Activated T-helper 1 cell treated with anti-CD3 and anti-CD28 coated beads, Interleukin-2, amount 50 U/mL, for 16 hours (primary cell): ENCODE measurements at regions not wholly inside any gene's neighbourhood (a gene's known extent, or its start where the extent isn't known, plus 50 kb on each side); places are given as distances from the start of the nearest gene placed in this dataset.

Experiments used
- DNase-seq, 2 donors: peaks; one replicate each; pipeline ENCODE4 v3.0.0-alpha.2; 2020; ENCODE audit warnings: low read depth in 1 of 2, low spot score in 1 of 2

DNA sequence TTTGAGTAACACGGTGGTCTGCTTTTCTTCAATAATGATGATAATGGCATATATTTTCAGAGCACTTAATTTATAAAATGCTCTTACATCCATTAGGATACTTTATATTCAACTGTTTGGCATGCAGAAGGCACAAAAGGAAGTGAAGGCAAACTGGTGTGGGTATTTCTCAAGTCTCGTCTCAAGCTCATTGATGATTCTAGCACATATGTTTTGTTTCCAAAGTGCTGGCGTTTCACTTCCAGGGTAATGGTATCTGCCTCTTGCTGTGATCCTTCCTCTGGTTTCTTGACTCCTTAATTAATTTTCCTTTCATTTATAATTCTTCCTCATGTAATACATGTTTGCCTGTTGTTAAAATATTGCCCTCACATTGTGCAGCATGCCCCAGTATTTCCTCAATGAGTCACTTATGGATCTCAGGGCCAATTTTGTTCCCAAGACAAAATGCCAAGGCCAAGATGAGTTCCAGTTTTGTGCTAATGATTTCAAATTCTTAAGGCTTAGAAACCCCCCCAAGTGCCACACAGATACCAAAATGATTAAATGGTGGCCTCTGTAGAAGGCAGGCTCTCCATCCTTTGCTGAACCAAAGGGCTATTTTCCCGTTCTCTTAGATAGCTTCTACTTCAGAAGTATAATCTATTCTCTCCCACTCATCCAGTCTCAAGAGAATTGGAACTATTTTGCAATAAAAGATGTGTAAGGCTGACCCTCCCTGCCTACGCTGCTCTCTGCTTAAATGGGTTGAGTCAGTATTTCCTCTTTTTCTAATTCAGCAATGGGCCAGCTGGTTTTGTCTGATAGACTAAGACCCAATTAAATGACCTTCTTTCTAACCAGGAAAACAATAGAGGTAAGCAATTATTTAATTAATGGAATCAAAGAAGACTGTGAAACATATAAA is 171.2 kb downstream of the ZNF365 start:
- DNase-seq: no peak

DNA sequence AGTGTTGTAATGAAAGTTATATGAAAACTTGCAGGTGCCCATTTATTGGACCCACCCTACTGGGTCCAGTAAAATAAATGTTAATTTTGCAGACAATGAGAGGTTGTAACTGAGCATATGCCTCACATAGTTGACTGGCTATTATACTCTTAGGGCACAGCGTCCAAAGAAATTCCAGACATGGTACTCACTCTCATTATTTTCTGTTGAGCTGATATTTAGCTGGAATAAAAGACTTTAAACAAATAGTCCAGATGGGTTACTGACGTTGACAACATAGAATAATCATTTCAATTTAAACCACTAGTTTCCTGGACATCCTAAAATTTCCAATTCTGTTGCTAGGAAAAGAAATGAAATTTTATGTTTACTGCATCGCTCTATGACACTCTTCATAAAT is 174.5 kb downstream of the ZNF365 start:
- no peak for DNase-seq

DNA sequence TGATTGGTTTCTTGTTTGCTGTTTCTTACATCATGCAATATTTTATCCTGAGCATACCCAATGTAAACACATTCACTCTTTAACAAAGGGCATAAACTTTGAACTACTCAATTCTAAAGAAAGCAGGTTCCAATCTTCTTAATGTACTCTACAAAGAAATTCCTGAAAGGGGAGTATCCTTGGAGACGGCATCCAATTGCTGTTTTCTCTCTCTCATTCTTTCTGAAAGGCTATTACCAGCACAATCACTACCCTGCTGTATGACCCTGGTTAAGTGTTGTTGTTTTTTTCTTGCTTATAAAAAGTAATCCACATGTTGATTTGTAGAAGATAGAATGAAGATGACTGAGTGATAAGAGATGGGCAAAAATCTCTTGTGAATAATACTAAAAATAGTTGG is 176.0 kb downstream of the ZNF365 start:
- DNase-seq: no peak

DNA sequence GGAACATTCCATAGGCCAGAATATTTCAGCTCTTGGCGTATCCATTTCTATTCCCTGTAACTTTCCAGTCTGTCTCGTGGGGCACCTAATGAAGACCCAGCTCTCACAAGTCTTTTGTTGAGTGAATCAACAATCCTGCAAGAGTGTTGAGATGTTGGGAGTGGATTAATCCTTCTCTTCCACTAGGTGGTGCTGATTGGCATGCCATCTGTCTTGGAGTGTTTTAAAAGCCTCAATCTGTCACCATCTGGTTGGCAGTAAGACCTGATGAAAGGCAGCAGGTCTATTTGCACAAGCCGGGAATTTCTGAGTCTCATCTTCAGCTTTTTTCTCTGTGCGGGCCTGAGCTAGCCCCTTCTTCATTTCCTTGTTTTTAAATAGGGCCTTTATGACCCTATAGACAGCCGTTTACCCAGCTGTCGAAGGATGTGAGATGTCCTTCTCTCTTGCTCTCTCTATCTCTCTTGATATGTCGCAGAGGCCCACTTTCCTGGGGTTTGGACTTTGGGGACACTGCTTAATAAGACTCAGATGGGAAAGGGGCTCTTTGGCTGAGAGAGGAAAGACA is 180.5 kb downstream of the ZNF365 start:
- no peak for DNase-seq

DNA sequence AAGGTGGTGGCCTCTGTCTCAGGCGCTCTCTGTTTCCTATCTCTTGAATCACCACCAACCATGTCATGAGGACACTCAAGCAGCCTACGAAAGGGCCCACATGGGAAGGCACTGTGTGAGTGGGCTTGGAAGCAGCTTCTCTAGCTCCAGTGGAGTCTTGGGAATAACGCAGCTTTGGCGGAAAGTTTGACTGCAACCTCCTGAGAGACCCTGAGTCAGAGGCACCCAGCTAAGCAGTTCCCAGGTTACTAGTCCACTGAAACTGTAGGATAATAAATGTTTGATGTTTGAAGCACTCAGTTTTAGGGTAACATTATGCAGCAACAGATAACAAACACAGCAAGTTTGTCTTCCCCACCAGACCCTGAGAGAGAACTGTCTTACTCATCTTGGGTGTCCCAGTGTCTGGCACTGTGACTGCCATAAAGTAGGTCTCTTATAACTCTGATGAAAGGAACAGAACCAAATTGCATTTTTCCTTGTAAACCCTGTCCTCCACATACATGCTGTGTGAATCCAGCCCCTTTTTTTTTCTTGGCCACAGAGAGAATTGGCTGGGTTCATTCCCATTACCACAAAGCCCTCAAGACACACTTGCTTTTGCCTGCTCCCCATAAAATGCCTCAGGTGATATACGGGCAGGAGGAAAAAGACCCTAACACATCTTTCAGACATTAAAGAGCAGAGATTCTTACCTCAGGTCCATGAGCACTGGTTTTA is 185.5 kb downstream of the ZNF365 start:
- no peak for DNase-seq

DNA sequence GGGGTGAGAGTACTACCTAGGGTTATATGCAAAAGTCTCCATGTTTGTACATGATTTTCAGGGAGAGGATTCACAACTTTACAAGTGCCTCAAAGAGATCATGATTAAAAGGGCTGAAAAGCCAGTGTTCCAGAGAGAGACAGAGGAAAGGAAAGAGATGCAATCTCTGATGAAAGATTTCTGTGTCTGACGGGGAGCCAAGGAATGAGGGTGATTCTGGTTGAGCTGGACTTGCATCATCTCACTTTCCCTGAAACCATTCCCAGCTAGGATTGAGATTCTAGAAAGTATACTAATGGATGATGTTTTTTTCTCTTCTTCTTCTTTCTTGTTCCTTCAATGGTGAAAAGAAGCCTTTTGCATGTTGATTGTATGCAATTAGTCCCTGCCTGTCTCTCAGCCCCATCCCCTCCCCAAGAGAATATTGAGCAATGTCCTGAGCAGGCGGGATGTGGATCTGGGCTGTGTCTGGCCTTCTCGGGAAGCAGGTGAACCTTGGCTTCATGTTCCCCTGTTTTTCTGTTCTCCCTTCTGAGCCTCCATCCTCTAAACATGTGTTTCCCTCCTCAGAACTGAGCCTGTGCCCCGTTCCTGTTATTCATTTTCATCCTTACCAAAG is 186.1 kb downstream of the ZNF365 start:
- DNase-seq: no peak

DNA sequence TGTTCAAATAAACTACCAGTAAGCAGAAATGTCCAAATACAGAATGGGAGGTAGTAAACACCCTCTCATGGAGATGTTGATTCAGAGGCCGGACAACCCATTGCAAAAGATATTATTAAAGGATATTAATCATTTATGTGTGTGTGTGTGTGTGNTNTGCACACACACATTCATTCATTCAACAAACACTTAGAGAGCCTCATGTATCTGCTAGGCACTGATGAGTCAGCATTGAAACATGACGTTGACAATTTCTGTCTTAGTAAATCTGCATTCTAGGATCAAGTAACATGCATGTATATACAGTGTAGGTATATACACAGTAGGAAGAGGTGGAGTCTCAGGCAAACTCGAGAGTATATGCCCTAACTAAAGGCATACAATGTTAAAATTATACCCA is 187.0 kb downstream of the ZNF365 start:
- no peak for DNase-seq

DNA sequence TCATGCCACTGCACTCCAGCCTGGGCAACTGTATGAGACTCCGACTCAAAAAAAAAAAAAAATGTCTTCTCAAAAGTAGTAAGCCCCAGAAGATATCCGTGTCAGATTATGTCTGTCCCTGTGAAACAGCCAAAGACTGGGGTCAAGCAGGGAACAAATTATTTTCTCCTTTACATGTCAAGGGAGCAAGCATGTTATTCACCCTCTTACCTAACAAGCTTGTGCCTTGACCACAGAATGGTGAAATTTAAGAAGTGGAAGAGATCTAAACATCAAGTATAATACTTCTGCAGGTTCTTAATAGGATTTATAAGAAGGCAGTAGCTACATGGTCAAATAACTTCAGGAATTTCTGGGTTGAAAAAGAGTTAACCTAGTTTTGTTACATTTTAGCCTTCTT is 187.9 kb downstream of the ZNF365 start:
- DNase-seq: no peak

DNA sequence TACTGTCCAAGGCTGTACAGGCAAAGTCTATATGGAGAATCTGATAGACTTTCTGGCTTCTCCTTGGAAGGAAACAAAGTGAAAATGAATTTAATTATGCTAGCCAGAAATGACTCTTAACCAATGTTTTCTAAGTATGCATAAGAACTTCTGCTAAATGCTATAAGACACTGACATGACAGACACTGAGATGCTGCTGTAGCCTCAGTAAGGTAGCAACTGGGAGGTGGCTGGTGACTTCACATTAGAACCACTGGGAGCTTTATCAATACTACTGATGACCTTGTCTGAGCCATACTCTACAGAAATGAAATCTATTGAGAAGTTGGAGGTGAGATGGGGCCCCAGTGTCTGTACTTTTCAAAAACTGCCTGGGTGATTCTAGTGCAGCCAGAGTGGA is 188.6 kb downstream of the ZNF365 start:
- no peak for DNase-seq

DNA sequence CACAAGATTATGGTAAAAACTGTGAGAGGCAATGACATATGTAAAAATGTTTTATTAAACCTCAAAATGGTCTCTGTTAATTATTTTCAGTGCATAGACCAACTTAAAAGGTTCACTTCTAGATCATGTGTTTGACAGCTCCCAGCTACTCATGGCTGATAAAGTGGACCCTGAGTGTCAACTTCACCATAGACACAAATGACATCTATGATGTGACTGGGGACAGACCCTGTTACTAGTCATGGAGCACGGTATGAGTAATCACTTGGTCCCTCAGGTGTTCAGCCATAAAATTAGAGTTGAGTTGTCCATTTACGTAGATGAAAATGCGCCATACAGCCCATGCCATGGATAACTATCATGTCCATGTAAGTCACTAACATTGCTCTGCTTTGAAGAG is 199.8 kb downstream of the ZNF365 start:
- no peak for DNase-seq

DNA sequence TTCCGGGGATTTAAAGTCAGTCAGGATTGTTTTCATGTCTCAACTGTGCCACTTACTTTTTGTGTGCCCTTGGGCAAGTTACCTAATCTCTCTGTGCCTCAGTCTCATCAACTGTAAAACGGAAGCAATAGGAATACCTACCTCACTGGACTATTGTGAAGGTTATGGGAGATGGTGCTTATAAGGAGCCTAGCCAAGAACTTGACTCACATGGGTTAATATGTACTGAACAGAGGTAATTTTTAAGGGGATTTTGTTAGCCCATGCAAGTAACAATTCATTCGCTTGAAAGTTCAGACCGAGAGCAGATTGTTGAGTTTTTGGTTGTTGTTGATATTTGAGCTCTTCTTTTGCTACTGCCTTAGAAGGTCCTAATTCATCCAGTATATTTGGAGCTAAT is 202.9 kb downstream of the ZNF365 start:
- DNase-seq: no peak

DNA sequence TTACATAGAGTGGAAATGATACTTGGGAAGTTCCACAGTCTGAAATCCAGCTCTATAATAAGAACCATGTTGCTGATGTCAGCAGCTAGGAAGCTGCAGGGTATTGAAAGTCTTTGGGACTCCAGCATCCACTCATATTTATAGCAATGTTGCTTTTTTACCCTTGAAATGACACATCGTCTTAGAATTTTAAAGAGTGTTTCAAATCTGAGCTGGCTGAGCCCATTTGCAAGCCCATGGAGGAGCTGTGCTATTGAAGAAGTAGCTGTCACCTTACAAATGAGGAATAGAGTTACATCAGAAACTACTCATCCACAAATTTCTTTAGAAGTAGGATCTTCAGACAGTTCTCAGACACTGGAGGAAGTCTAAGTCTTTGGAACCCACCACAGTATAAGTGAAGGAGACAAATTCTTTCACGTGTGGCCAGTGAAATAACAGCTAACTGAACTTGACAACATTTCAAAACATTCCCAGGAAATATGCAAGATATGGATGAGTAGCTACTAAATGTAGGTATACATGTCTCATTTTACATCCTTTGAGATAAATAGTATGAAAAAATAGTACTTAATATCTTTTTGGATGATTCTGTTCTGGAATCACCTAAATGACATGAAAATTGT is 203.6 kb downstream of the ZNF365 start:
- no peak for DNase-seq

DNA sequence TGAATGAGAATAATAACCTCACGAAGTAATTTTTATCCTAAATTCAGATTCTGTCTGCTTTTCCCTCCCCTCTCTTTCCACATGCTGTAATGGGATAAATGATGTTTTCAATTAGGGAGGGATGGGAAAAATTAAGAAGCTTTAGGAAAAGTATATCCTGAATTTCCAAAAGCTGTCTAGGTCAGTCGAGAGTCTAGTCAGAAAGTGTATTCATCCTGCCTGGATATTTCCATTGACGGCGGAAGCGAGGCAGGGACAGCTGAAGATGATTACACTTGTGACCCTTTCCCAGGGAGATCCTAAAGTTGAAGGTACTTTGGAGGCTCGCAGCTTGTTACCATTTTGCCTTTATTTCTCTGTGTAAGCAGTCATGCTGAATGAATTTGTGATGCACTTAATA is 204.1 kb downstream of the ZNF365 start:
- DNase-seq: no peak

DNA sequence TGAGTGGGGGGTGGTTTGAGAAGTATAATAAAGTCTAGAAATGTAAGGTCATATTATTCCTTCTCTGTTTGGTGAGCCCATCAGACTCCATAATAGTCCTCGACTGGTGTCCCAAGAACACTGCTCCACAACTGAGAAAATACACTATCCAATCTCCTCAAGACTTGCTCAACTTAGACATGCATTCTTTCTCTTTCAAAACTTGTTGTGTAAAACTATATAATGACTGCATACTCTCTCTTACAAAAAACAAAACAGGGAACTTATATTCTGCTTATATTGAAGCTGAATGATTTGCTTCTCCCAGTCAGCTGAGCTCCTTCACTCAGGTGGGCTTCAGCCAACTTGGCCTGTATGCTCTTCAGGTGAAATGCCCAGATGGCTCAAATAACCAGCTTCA is 204.7 kb downstream of the ZNF365 start:
- DNase-seq: no peak

DNA sequence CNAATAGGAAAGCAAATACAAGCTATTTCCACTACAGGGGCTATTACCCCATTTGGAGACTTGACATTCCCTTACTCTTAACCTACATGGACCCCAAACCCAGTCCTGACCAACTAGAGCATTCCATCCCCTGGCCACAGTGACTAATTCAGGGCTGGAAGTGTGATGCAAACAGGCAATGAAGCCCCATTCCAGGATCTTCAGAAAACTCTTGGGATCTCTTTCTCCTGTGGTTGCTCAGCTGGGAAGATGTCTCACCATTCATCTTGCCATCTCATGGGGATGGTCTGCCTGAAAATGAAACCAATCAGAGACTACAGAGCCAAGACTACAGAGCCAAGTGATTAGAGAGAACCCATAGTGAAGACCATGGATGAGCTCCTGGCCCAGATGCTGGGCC is 206.2 kb downstream of the ZNF365 start:
- no peak for DNase-seq

DNA sequence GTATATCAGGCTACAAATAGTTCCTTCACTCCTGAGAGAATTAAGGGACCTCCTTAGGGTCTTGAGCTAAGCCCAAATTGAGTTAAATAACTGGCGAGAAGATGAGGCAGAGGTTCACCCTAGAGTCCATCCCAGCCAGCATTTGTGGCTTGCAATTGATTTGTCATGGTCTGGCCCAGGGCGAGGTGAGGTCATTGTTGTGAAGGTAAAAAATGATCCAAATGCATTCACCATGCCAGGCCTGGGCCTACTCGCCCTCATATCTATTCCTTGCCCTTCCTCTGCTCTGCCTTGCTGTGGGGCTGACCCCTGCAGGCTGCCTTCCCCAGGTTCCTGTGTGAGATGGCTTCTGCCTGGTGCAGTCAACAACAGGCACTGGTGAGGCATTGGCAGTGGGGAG is 207.2 kb downstream of the ZNF365 start:
- DNase-seq: no peak

DNA sequence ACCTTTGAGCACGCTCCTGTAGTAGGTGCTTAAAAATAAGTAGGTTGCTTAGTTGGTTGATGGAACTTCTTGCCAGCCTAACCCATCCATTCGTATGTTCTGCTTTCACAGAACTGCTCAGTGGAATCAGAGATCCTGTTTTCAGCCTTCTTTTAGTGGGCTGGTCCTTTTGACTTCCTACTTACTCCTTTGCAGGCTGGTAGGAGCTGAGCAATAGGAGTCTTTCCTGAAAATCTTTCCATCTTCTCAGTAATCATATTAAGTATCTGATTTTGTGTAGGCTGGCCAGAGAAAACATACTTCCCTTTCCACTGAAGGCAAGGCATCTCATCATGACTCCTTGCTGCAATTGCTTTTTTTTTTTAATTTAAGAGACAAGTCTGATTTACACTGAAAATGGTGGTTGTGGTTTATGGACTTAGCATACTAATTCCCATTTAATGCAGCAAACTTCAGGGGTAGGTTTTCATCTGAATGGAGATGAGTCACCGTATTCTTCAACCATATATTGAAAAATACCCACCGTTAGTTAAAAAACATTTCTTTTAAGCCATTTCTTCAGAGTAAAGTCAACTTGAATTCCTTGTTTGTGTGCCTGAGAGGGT is 208.0 kb downstream of the ZNF365 start:
- no peak for DNase-seq

DNA sequence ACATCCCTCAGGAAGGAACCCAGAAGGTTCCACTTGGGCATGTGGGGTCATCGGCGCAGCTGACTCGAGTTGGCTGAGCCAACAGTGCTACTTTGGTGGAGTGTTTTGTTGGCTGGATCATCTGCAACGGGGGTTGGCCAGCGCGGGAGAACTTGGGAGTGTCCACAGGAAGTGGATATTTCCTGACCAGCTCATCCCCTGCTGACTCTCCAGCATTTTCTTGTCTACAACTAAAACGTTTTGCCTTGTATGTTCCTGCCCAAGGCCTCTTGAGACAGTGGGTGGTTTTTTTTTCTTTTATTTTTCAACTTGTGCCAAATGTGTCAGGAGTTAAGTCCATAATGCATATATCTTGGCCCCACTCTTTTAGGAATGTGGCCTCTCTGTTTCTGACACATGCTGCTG is 208.6 kb downstream of the ZNF365 start:
- DNase-seq: no peak

DNA sequence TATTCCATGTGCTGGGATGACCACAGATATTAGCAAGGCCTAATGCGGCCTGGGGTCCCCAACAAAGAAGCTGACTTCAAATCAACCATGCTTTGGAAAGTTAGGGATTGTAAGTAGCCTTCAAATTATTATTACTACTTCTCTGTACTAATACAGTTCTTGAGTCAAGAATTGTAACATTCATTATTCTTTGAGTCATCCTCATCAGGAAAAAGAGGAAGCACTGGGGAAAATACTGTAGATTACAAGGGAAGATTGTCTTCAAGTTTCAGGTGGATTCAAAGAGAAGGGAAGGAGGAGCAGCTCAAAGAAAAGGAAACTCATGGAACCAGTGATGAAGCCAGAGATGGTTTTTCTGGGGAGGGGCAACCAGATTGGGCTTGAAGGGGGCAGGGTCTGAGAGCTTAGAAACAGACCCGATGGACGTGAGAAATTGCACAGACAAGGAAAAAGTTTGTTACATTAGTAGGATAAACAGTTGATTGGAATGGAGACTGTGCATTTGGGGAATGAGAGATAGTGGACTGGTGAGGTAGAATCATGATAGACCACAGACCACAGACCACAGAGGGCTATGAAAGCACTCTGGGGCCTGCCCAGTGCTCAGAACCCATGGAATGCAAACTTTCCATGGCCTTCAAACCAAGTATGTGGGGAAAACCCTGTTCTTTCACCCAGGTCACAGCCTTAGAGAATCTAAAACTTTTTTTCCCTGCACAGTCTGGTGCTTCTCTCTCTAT is 209.9 kb downstream of the ZNF365 start:
- DNase-seq: no peak

DNA sequence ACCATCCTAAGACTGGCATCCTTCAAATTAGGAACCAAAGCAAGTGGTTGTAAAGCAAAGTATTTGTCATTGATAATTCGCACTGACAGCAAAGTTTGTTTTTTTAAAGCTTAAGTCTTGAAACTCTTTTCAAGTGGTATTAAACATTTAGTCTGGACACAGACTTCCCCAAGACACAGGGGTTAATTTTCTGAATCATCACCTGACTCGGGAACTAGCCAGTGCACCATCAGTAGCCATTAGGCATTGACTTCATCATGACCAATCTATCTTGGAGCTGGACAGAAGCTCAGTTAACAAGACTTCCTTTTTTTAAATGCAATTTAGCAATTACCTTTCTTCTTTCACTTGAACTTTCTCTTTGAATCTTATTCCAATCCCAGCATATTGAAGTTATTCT is 210.6 kb downstream of the ZNF365 start:
- no peak for DNase-seq
